ENCODE measurements at regions not wholly inside any gene's neighbourhood (a gene's known extent, or its start where the extent isn't known, plus 50 kb on each side); places are given as distances from the start of the nearest gene placed in this dataset.

GRCh38 chr21:27275294-27275927, 308.5 kb upstream of the ADAMTS5 start:
- no peak overlapping the region for H3K4me3 ChIP-seq
- WGBS, 2 donors, result 38 to 53% methylated on average over 1 of the region's 1 CpG
- ATAC-seq, result peak in 4 of 8 donors; percentile 42 to 52 (median 46)
- intact Hi-C loops (cut with DNase I), result no loop called here
- no peaks in the 10 kb centered on the region for H3K9me3 ChIP-seq
- TF ChIP-seq CTCF (IDR thresholded peaks at IDR 0.05), result no peak
- DNase-seq, result no peak
- peaks cover 0 to 10% (median 0%) of the 10 kb centered on the region in 9 donors for H3K4me1 ChIP-seq
- H3K36me3 ChIP-seq, result no peaks in the 10 kb centered on the region
- H3K27me3 ChIP-seq, result no peaks in the 10 kb centered on the region
- peak overlapping the region in 6 of 10 donors; percentile 11 to 62 (median 35) for H3K27ac ChIP-seq

GRCh38 chr21:27269644-27270043, 302.8 kb upstream of the ADAMTS5 start:
- intact Hi-C loops (cut with DNase I), result no loop called here
- H3K9me3 ChIP-seq, result no peaks in the 10 kb centered on the region
- ATAC-seq, result peak in 2 of 8 donors; percentile 83 to 88

GRCh38 chr21:27268290-27268689, 301.4 kb upstream of the ADAMTS5 start:
- DNase-seq (no peak), ATAC-seq (no peak)
- TF ChIP-seq CTCF (IDR thresholded peaks at IDR 0.05), result no peak
- H3K4me3 ChIP-seq, result no peak overlapping the region
- peak overlapping the region in 1 of 10 donors; percentile 39 for H3K27ac ChIP-seq
- no peaks in the 10 kb centered on the region for H3K27me3 ChIP-seq
- intact Hi-C loops (cut with DNase I), result no loop called here
- no peaks in the 10 kb centered on the region for H3K9me3 ChIP-seq
- no peaks in the 10 kb centered on the region for H3K36me3 ChIP-seq
- 70 to 74% methylated on average over 2 of the region's 2 CpGs for WGBS, 2 donors
- H3K4me1 ChIP-seq, result peaks cover 0 to 7% (median 0%) of the 10 kb centered on the region in 9 donors

More at GRCh38 chr21:27269644-27270043, 302.8 kb upstream of the ADAMTS5 start:
- Histone ChIP-seq H3K4me3 (no peak overlapping the region), H3K27me3 (no peaks in the 10 kb centered on the region), H3K36me3 (no peaks in the 10 kb centered on the region), H3K27ac (peak overlapping the region in 1 of 10 donors; percentile 66), H3K4me1 (peaks cover 0 to 7% (median 0%) of the 10 kb centered on the region in 9 donors)
- DNase-seq, result no peak
- TF ChIP-seq CTCF (IDR thresholded peaks at IDR 0.05), result no peak

GRCh38 chr21:27265949-27266348, 299.1 kb upstream of the ADAMTS5 start:
- no peak for TF ChIP-seq CTCF (IDR thresholded peaks at IDR 0.05)
- Histone ChIP-seq H3K9me3 (peaks cover 0 to 8% (median 0%) of the 10 kb centered on the region in 11 donors), H3K27ac (no peak overlapping the region), H3K27me3 (no peaks in the 10 kb centered on the region), H3K36me3 (no peaks in the 10 kb centered on the region), H3K4me1 (peaks cover 0 to 7% (median 0%) of the 10 kb centered on the region in 9 donors), H3K4me3 (no peak overlapping the region)
- no peak for DNase-seq
- intact Hi-C loops (cut with DNase I), result no loop called here
- ATAC-seq, result peak in 2 of 8 donors; percentile 11 to 29
- WGBS, 2 donors, result 76% methylated on average over 2 of the region's 2 CpGs

All from heart right ventricle (tissue), 16 donors.